Inflammatory macrophage treated with lipopolysaccharide for 4 hours (primary cell): ENCODE measurements at regions not wholly inside any gene's neighbourhood (a gene's known extent, or its start where the extent isn't known, plus 50 kb on each side); places are given as distances from the start of the nearest gene placed in this dataset.

ENCODE experiments used
- DNase-seq: peaks from one replicate; pipeline ENCODE4 v3.0.0-alpha.2; 2020

- DNase-seq, result no peak
These were observed 83.2 kb upstream of the OGFRL1 start for GRCh38 chr6:71205336-71205956.

GRCh38 chr6:71206089-71206488 is 82.5 kb upstream of the OGFRL1 start:
- no peak for DNase-seq

- DNase-seq, result no peak
These were observed 79.4 kb upstream of the OGFRL1 start for GRCh38 chr6:71209206-71209605.

- no peak for DNase-seq
These were observed 79.0 kb upstream of the OGFRL1 start for GRCh38 chr6:71209626-71210025.

GRCh38 chr6:71211799-71212198 is 76.8 kb upstream of the OGFRL1 start:
- no peak for DNase-seq

GRCh38 chr6:71220466-71220865 is 68.1 kb upstream of the OGFRL1 start:
- no peak for DNase-seq

- DNase-seq, result no peak
These were observed 65.9 kb upstream of the OGFRL1 start for GRCh38 chr6:71222671-71223070.

- no peak for DNase-seq
These were observed 64.6 kb upstream of the OGFRL1 start for GRCh38 chr6:71224011-71224410.

- DNase-seq, result no peak
These were observed 62.5 kb upstream of the OGFRL1 start for GRCh38 chr6:71226151-71226550.

GRCh38 chr6:71228461-71229041 is 60.1 kb upstream of the OGFRL1 start:
- DNase-seq, result no peak

- DNase-seq, result no peak
These were observed 59.1 kb upstream of the OGFRL1 start for GRCh38 chr6:71229477-71229876.

- peak; percentile 85 for DNase-seq
These were observed 55.7 kb upstream of the OGFRL1 start for GRCh38 chr6:71232890-71233289.

- DNase-seq, result no peak
These were observed 51.6 kb upstream of the OGFRL1 start for GRCh38 chr6:71236926-71237434.

- no peak for DNase-seq
These were observed 50.3 kb upstream of the OGFRL1 start for GRCh38 chr6:71238351-71238750.
